ENCODE measurements at regions not wholly inside any gene's neighbourhood (a gene's known extent, or its start where the extent isn't known, plus 50 kb on each side); places are given as distances from the start of the nearest gene placed in this dataset.
A peak's percentile ranks its signal among the peaks of the same experiment; 100 is the strongest.

DNA sequence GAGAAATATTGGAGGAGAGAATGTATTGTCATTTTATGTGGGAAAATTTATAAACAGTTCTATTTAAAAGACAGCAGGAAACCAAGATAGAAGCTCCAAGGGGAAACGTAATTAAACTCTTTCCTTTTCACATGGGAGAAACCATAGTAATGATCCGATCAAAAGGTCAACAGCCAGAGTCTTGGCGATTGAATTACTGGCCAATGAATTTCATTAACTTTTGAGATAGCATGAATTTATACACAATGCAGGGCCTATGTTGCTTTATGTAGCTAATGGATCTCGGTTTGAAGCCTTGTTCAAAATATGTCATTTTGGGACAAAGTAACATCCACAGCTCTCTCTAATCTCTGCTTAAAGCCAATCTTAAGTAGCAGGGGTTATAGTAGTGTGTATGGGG is 897.5 kb upstream of the NDST4 start:
- Histone ChIP-seq H2AFZ (no peak overlapping the region), H3K9ac (no peak overlapping the region), H3K79me2 (ENCODE audit: insufficient read depth) (no peaks in the 10 kb centered on the region), H3K9me3 (ENCODE audit: low read depth) (no peaks in the 10 kb centered on the region), H3K4me3 (no peak overlapping the region), H3K27me3 (replicated peaks; ENCODE audit: insufficient read depth) (no peaks in the 10 kb centered on the region), H3K36me3 (ENCODE audit: low read depth) (no peaks in the 10 kb centered on the region), H3F3A (ENCODE audit: insufficient read depth) (no peaks in the 10 kb centered on the region), H4K20me1 (ENCODE audit: insufficient read depth) (no peaks in the 10 kb centered on the region), H3K4me1 (ENCODE audit: insufficient read depth) (no peaks in the 10 kb centered on the region), H3K27ac (no peak overlapping the region), H3K4me2 (ENCODE audit: unreplicated experiment) (no peak overlapping the region), H3K9me2 (ENCODE audit: insufficient read depth) (no peaks in the 10 kb centered on the region)
- DNase-seq, result no peak
- in situ Hi-C loops (cut with MboI), result no loop called here
- WGBS, 2 experiments (ENCODE audit: low coverage in 1 of 2, low lambda C conversion rate in 2 of 2, missing lambda C conversion rate in 2 of 2), result 14% methylated on average over 4 of the region's 4 CpGs
- TF ChIP-seq EZH2 (IDR thresholded peaks at IDR 0.05; ENCODE audit: insufficient read depth, poor library complexity, severe bottlenecking), result no peak
- TF ChIP-seq EZH2phosphoT487 (IDR thresholded peaks at IDR 0.05; ENCODE audit: insufficient read depth, low read depth), result no peak

DNA sequence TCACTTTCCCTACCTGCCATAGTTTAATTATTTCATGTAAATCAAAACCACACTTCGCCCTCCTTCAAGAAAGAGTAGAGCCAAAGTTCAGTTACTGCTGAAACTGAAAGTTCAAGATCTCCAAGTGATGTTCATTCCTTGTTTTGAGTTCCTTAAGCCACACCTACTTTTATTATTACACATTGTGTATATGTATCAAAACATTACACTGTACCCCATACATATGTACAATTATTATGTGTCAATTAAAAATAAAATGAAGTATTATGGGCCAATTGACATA is 892.3 kb upstream of the NDST4 start:
- Histone ChIP-seq H3K27ac (no peak overlapping the region), H3K27me3 (replicated peaks; ENCODE audit: insufficient read depth) (no peaks in the 10 kb centered on the region), H4K20me1 (ENCODE audit: insufficient read depth) (no peaks in the 10 kb centered on the region), H2AFZ (peak overlapping the region; percentile 59), H3K9me2 (ENCODE audit: insufficient read depth) (no peaks in the 10 kb centered on the region; the same call in 1 of the 2 replicates), H3K4me1 (ENCODE audit: insufficient read depth) (peaks cover 5% of the 10 kb centered on the region; the same call in 1 of the 2 replicates), H3K79me2 (ENCODE audit: insufficient read depth) (no peaks in the 10 kb centered on the region), H3F3A (ENCODE audit: insufficient read depth) (no peaks in the 10 kb centered on the region), H3K4me2 (ENCODE audit: unreplicated experiment) (no peak overlapping the region), H3K9me3 (ENCODE audit: low read depth) (no peaks in the 10 kb centered on the region), H3K36me3 (ENCODE audit: low read depth) (no peaks in the 10 kb centered on the region), H3K4me3 (no peak overlapping the region), H3K9ac (no peak overlapping the region)
- no peak for TF ChIP-seq EZH2 (IDR thresholded peaks at IDR 0.05; ENCODE audit: insufficient read depth, poor library complexity, severe bottlenecking)
- TF ChIP-seq EZH2phosphoT487 (IDR thresholded peaks at IDR 0.05; ENCODE audit: insufficient read depth, low read depth), result no peak
- in situ Hi-C loops (cut with MboI), result no loop called here
- DNase-seq, result no peak
- 0 to 5% methylated on average over 1 of the region's 1 CpG for WGBS, 2 experiments (ENCODE audit: low coverage in 1 of 2, low lambda C conversion rate in 2 of 2, missing lambda C conversion rate in 2 of 2)

DNA sequence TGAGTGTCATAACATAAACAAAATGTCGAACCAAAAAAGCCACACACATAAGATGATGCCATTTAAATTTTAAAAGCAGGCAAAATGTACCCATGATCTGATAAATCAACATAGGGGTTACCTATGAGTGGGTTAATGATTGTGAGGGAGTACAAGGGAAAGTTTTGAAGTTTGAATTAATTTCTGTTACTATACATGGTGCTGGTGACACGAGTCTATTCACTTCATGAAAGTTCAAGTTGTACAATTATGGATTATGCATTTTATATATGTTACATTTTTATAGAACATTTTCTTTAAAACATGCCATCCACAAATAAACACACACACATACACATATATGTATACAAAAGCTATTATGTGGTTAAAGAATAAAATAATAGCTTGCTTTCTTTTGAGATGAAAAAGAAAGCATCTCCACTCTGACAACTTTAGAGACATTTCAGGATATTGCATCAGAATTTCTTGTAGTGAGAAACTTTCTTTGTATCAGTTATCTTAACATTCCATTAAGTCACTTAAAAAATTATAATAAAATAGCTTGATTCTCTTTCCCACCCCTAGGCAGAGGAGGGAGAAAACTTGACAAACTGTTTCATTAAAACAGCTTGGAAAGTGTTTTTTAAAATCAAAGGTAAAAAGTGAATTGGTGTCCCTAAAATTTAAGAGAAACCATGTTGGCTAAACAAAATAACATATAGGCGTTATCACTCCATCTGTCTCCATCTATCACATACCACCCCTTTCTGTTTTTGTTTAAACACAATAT is 891.8 kb upstream of the NDST4 start:
- H3K4me2 ChIP-seq (ENCODE audit: unreplicated experiment), result no peak overlapping the region
- TF ChIP-seq EZH2 (IDR thresholded peaks at IDR 0.05; ENCODE audit: insufficient read depth, poor library complexity, severe bottlenecking), result no peak
- no peak for TF ChIP-seq EZH2phosphoT487 (IDR thresholded peaks at IDR 0.05; ENCODE audit: insufficient read depth, low read depth)
- DNase-seq, result peak; percentile 7
- H3K4me1 ChIP-seq (ENCODE audit: insufficient read depth), result peaks cover 5% of the 10 kb centered on the region; the same call in 1 of the 2 replicates
- H3F3A ChIP-seq (ENCODE audit: insufficient read depth), result no peaks in the 10 kb centered on the region
- WGBS, 2 experiments (ENCODE audit: low coverage in 1 of 2, low lambda C conversion rate in 2 of 2, missing lambda C conversion rate in 2 of 2), result 17 to 24% methylated on average over 3 of the region's 3 CpGs
- no peaks in the 10 kb centered on the region; the same call in 1 of the 2 replicates for H3K9me2 ChIP-seq (ENCODE audit: insufficient read depth)
- no peaks in the 10 kb centered on the region for H3K27me3 ChIP-seq (replicated peaks; ENCODE audit: insufficient read depth)
- no peak overlapping the region for H3K27ac ChIP-seq
- no peaks in the 10 kb centered on the region for H4K20me1 ChIP-seq (ENCODE audit: insufficient read depth)
- H3K79me2 ChIP-seq (ENCODE audit: insufficient read depth), result no peaks in the 10 kb centered on the region
- peak overlapping the region; percentile 59 for H2AFZ ChIP-seq
- H3K4me3 ChIP-seq, result no peak overlapping the region
- no peak overlapping the region for H3K9ac ChIP-seq
- no peaks in the 10 kb centered on the region for H3K9me3 ChIP-seq (ENCODE audit: low read depth)
- in situ Hi-C loops (cut with MboI), result no loop called here
- no peaks in the 10 kb centered on the region for H3K36me3 ChIP-seq (ENCODE audit: low read depth)

- H3K4me1 ChIP-seq (ENCODE audit: insufficient read depth), result peaks cover 5% of the 10 kb centered on the region; the same call in 1 of the 2 replicates
Observed at GRCh38 chr4:116001291-116001690, 887.9 kb upstream of the NDST4 start.

More at GRCh38 chr4:116001291-116001690, 887.9 kb upstream of the NDST4 start:
- H3K27ac ChIP-seq, result no peak overlapping the region
- no peaks in the 10 kb centered on the region for H3F3A ChIP-seq (ENCODE audit: insufficient read depth)
- no peaks in the 10 kb centered on the region for H4K20me1 ChIP-seq (ENCODE audit: insufficient read depth)
- no peaks in the 10 kb centered on the region for H3K36me3 ChIP-seq (ENCODE audit: low read depth)
- in situ Hi-C loops (cut with MboI), result no loop called here
- H3K4me2 ChIP-seq (ENCODE audit: unreplicated experiment), result no peak overlapping the region
- H3K9me2 ChIP-seq (ENCODE audit: insufficient read depth), result no peaks in the 10 kb centered on the region; the same call in 1 of the 2 replicates
- no peak overlapping the region for H3K9ac ChIP-seq
- 20 to 24% methylated on average over 4 of the region's 4 CpGs for WGBS, 2 experiments (ENCODE audit: low coverage in 1 of 2, low lambda C conversion rate in 2 of 2, missing lambda C conversion rate in 2 of 2)
- H3K27me3 ChIP-seq (replicated peaks; ENCODE audit: insufficient read depth), result no peaks in the 10 kb centered on the region
- TF ChIP-seq EZH2 (IDR thresholded peaks at IDR 0.05; ENCODE audit: insufficient read depth, poor library complexity, severe bottlenecking), result no peak
- no peak for TF ChIP-seq EZH2phosphoT487 (IDR thresholded peaks at IDR 0.05; ENCODE audit: insufficient read depth, low read depth)
- no peaks in the 10 kb centered on the region for H3K79me2 ChIP-seq (ENCODE audit: insufficient read depth)
- H3K4me3 ChIP-seq, result no peak overlapping the region
- no peaks in the 10 kb centered on the region for H3K9me3 ChIP-seq (ENCODE audit: low read depth)
- H2AFZ ChIP-seq, result no peak overlapping the region
- DNase-seq, result no peak

All from GM23248 (cell line).